Activated naive CD4-positive, alpha-beta T cell treated with Interleukin-2 at 50 U/mL for 16 hours (primary cell): ENCODE measurements at regions not wholly inside any gene's neighbourhood (a gene's known extent, or its start where the extent isn't known, plus 50 kb on each side); places are given as distances from the start of the nearest gene placed in this dataset.
"Not testable (repeated sequence)": the region's sequence is repeated elsewhere in the genome, so short reads cannot be mapped to it uniquely, and the experiment has no call there.

Source experiments
- DNase-seq: peaks from one replicate; pipeline ENCODE4 v3.0.0-alpha.2; 2020

DNA sequence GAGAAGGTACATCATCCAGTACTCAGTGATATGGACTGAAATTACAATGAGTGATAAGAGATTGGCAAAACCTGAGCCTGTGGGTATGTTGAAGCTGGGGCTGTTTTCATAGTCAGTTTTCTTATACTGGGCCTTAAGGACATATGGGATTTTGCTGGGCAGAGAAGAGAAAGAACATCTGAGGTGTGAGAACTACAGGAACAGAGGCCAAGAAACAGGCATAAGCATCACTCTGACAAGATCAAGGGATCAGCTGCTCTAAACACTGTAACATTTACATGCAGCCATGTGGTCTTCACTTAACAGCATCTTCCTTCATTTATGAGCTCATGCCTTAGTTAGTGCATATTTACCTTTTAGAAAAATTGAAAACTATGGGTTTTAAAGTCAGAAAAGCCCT lies 220.0 kb downstream of the TRIM36 start:
- no peak for DNase-seq

DNA sequence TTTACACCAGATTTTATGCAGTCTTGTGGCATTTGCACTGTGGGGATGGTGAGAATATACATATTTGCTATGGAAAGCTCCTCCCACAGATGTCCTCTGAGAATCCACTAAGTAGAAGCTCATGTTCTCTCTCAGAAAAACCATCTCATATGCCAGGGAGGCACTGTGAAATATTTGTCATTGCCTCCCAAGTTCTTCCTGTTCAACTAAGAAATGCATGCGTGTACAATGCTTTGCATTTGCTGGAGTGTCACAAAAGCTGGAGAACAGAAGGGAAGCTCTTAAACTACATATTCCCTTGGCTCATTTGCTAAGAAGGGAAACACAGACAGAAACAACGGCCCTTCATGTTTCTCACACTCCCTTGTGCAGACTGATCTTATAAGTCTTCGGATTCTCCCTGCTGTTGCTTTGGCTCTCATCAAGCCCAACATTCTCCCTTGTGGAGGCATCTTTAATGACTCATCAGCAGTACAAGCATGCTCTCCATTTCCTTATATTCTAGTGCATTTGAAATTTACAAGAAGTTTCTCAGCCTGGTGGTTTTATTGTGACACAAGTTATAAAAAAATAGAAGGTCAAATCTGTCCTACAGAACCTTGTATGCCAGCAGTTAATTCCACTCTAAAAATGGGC lies 220.6 kb downstream of the TRIM36 start:
- DNase-seq, result no peak

DNA sequence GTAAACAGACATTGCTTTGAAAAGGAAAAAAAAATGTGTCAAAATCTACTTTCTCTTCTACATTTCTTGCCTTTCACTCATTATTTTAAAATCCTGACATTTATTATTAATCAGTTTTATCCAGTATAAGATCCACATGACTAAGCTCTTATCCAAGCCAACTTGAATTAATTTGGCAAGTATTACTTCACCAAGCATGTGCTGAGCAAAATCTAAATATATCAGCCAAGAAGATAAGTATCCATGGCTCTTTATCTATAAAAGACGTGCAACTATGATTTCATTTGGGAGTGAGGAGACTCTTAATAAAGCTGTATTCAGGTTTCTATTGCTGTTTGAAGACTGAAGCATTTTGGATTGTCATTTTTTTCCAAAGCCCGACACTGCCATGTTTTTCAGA lies 221.3 kb downstream of the TRIM36 start:
- no peak for DNase-seq

DNA sequence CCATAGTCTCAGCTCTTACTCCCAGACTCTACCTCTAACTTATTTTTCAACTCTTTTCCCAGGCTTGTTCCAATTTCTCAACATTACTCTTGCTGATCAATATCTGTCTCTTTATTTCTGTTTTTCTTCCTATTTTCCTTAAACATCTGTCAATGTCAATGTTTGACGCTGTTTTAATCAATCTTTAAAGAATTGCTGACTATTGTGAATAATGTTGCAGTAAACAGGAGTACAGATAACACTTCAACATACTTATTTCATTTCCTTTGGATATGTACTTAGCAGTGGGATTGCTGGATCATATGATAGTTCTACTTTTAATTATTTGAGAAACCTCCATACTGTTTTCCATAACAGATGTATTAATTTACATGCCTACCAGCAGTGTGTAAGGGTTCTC lies 229.0 kb downstream of the TRIM36 start:
- no peak for DNase-seq

DNA sequence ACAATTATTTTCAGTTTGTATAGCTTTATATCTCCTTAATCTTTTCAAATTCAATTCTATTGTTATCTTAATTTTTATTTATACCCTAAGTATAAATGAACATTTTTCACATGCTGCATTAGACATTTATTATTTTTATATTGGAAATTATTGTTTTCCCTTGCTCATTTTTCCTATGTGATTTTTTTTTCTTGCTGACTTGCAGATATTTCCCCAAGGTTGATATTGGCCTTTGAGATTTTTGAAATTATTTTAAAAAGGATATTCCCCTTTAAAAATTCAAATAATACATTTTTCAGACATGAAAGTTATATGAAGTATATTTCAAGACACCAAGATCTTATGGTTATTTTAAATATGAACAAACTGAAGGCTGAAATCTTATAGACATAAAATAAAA lies 234.2 kb downstream of the TRIM36 start:
- no peak for DNase-seq

DNA sequence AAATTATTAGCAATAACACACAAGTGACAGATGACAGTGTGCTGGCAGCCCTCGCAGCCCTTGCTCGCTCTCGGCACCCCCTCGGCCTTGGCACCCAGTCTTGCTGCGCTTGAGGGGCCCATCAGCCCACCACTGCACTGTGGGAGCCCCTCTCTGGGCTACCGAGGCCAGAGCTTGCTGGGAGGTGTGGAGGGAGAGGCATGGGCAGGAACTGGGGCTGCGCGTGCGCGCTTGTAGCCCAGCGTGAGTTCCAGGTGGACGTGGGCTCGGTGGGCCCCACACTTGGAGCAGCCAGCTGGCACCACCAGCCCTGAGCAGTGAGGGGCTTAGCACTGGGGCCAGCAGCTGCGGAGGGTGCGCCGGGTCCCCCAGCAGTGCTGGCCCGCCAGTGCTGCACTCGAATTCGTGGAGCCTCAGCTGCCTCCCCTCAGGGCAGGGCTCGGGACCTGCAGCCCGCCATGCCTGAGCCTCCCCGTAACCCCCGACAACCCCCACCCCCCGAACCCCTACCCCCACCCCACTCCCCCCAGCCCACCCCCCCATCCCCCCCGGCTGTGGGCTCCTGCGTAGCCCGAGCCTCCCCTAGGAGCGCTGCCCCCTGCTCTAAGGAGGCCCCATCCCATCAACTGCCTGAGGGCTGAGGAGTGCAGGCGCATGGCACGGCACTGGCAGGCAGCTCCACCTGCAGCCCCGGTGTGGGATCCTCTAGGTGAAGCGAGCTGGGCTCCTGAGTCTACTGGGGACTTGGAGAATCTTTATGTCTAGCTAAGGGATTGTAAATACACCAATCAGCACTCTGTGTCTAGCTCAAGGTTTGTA lies 240.9 kb downstream of the TRIM36 start:
- DNase-seq, result no peak

DNA sequence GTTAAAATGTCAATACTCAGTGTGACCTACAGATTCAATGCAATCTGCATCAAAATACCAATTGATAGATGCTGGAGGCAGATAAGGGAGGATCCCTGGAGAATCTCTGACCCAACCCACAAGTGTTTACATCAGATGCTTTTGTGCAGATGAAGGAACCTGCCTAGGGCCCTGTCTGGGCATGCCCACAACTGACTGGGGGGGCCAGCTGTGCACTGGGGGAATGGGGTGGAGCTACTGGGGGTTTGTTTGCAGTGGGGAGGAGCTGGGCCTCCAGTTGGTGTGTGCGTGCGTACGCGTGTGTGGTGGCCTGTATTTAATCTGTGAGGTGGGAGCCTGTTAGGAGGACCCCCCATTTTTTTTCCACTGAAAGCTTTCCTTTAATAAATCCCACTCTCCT lies 244.9 kb downstream of the TRIM36 start:
- no peak for DNase-seq

DNA sequence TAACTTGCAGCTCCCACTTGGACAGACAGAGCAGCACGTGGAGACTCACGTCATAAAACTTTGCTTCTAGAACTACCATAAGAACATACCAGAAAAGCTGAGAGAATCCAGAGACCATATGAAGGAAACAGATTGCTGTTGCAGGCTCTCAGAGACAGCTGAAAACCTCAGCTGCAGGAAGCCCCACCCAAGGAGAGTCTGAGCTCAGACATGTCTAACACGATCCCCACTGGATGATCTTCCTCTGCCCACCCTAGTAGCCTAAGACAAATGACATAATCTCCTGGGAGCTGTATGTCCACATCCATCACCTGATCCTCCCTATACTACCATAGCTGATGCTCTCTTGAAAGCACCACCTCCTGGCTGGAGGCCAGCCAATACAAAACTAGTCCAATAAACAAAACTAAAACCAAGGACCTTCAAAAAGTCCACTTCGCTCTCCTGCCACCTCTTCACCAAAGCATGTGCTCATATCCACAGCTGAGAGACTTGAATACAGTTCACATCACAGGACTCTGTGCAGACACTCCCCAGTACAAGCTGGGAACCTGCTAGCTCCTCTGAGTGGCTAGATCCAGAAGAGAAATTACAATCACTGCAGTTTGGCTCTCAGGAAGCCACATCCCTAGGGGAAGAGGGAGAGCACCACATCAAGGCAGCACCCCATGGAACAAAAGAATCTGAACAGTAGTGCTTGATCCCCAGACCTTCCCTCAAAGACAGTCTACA lies 257.4 kb downstream of the TRIM36 start:
- DNase-seq, result no peak

DNA sequence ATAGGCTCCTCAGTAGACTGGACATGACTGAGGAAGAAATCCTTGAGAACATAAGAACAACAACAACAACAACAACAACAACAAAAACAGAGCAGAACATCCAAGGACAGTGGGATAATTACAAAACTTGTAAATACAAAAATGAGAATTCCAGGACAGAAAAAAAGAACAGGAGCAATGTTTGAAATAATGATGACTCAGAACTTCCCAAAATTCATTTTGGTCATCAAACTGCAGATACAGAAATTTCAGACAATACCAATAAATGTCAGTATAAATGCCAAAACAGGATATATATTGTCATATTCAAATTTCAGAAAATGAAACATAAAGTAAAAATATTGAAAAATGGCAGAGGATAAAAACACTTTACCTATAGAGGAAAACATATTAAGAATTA lies 259.0 kb downstream of the TRIM36 start:
- DNase-seq, result no peak

DNA sequence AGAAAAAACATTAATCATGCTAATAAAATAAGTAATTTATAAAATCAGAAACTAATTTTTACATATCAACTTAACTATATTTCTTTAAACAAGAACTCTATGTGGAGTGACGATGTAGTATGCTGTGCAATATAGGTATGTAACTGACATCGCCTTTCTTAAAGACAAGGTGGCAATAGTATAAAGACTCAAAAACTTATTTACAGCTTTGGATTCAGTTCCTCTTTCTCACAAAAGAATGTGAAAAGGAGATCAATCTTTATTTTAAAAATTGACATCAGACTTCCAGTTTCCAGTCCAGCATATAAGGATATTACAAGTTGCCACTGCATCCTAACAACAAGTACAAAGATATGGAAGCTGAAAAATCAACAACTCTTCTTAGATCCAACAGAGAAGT lies 260.3 kb downstream of the TRIM36 start:
- no peak for DNase-seq

DNA sequence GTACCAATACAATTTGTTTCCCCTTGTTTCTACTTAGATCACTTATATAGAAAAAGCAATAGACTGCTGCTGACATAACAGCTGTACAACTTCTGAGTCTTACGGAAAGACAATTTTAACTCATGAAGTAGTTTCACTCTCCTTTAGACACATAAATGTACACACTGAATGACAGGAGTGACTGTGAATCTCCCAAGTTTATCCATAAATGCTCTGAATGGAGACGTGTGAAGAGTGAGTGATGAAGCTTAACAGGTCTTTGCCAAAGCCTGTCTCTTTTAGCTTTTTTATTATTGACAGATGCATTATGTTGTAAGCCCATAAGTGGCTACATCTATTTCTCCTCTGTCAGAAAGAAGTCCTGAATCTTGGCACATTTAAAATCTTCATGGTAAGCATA lies 265.9 kb downstream of the TRIM36 start:
- DNase-seq, result no peak

DNA sequence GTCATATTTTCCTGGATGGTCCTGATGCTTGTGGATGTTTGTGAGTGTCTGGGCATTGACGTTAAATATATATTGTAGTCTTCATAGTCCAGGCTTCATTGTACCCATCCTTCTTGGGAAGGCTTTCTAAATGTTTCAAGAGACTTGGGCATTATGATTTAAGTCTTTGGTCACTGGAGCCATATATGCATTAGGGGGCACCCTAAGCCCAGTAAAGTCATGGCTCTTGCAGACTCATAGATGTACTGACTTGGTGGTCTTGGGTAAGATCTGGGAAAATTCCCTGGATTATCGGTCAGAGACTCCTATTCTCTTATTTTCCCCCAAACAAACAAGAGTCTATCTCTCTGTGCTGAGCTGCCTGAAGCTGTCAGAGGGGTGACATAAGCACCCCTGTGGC lies 271.1 kb downstream of the TRIM36 start:
- DNase-seq, result no peak

DNA sequence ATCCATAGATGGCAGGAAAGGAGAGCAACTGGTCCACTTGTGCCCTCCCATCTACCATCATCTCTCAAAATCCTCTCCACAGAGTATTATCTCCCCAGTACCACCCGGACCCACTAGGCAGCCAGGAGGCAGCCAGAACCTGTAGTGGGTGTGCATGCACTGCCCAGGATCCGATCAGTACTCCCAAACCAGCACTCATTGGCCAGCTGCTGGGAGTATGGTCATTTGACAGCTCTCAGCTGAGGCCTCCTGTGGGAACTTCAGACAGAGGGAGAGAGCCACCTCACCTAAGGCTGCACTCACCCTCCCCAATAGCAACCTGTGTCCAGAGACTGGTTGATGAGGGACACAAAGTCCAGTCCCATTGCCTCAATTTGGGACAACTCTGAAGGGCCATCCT lies 286.0 kb downstream of the TRIM36 start:
- DNase-seq, result no peak

DNA sequence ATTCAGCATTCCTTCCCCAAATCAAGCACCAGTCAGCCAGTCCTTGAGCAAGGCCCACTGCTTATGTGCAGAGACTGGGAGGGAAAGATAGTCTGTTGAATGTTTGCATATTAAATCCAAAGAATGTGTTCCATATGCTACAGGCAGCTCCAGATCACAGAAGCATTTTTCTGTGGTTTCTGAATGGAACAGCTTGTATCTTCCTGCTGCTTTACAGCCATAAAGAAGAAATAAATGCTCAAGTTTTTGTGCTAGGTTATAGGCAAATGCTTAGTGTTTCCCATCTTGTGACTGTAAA lies 310.3 kb downstream of the TRIM36 start:
- DNase-seq, result no peak

DNA sequence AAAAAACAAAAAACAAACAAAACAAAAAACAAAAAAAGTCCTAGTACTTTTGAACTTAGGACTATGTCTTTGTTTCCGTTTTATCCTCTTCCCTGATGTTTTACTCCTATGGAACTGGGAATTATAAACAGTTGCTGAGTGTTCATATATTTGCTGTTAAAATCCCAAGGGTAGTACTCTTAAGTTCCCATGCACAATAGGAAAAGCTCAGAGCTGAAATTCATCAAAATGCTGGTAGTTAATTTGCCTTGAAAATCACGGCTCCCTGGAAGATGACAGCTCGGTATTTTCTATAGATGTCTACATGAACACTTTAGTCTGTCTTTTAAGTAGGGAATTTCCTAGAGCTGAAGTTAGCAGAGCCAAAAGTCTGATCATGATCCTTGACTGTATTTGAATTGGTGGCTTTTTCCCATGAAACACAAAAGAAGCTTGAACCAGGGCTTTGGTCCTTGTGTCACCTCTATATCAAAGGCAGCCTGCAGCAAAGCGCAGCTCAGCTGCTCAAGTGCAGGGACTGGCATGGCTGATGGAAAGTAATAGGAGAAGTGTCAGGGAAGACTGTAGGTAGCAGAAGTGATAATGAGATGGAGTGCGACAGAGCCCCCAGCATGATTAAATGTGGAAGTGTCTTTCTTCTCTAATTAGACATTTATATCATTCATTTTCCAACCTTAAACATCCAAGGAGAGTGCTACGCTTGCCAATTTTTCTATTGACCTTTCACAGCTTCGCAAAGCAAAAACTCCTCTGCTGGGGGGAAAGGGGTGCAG lies 310.9 kb downstream of the TRIM36 start:
- no peak for DNase-seq

DNA sequence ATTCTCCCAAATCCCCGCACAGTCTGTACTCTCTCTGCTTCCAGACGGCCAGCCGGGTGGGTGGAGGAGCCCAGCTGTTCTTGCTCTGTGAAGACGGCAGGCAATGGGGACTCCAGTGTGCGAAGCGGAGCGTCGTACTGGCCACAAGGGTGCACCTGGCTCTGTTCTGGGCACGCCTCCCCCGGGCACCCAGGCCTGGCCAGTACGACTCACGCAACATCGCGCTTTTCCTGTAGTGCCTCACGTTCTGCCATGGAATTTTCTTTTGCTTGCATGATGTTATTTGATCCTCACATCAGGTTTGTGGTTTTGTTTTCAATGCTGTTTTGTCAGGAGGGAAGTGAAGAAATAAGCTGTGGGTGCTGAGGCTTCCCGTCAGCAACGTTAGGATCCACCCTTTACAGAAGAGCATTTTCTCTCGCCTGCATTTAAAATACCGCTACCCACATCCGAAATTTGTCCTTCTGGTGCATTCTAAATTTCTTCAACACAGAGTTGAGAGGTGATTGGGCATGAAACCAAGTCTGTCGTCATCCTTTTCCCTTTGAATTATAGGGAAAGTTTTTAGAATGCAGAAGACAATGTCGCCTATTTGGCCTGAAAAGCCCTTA lies 311.7 kb downstream of the TRIM36 start:
- DNase-seq, result no peak

DNA sequence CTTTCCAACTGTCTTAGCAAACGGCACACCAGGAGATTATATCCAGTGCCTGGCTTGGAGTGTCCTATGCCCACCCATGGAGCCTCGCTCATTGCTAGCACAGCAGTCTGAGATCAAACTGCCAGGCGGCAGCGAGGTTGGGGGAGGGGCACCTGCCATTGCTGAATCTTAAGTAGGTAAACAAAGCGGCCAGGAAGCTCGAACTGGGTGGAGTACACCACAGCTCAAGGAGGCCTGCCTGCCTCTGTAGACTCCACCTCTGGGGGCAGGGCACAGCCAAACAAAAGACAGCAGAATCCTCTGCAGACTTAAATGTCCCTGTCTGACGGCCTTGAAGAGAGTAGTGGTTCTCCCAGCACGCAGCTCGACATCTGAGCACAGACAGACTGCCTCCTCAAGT lies 325.0 kb downstream of the TRIM36 start:
- DNase-seq, result not testable (repeated sequence)

DNA sequence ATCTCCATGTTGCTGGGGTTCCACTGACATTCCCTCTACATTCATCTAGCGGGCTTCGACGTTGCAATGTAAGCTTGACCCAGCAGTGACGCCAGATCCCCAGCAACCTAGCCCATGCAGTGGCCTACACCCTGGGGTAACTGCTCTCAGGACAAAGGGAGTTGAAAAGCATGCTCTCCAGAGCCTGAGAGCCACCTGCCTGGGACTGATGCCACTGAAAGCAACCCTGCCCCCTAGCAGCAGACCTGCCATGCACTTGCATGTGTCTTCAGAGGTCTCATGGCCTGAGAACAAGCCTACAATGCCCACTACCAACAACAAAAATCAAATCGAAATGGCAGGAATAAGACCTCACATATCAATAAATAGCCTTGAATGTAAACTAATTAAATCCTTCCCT lies 330.3 kb downstream of the TRIM36 start:
- no peak for DNase-seq

DNA sequence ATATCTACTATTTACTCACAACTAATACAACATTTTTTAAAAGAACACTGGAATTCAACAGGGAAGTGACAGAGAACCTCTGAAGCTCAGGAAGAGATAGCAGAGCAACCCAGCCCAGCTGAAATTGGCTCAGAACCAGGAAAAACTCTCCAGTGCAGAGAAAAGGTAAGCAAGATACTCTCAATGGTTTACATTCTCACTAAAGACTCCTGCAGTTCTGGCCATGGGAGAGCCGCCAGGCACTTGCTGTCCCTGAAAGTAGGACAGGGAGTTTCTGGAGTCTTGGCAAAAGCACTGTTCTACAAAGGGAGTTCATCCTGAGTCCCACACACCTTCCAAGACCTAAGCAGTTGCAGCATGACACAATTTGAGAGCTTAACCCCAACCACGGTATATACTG lies 330.8 kb downstream of the TRIM36 start:
- no peak for DNase-seq

DNA sequence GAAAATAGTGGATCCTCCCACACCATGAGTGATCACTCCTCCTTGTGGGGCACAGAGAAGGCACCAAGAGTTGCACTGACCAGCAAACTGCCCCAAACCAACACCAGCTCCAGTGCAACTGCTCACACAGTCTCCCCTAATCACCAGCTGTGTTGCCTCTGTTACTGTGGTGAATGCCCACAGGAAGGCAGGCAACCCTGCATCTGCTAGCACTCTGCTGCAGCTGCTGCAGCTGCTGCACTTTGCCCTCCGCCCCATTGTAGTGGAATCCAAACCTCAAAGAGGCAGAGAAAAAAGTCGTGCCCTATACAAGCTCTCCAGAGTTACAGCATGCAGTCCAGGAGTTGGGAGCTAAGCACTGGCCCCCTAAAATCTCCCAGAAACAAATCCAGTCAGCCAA lies 339.6 kb downstream of the TRIM36 start:
- DNase-seq, result no peak

DNA sequence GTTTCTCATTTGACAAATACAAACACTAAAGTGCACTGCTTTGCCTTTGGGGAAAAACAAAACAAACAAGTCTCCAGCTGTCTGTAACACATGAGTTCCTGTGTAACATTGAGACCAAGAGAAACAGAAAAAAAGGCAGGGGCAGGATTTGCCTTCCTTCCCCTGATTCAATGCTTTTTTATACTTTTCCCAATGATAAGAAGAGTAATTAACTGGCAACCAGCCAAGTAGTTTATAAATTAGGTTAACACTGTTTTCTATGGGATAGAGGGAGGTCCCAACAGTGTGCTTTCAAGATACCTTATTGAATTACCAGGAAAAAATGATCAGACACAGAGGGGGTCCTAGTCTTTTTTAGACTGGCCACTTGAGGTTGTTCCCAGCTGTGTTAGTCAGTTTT lies 346.8 kb downstream of the TRIM36 start:
- DNase-seq, result no peak

DNA sequence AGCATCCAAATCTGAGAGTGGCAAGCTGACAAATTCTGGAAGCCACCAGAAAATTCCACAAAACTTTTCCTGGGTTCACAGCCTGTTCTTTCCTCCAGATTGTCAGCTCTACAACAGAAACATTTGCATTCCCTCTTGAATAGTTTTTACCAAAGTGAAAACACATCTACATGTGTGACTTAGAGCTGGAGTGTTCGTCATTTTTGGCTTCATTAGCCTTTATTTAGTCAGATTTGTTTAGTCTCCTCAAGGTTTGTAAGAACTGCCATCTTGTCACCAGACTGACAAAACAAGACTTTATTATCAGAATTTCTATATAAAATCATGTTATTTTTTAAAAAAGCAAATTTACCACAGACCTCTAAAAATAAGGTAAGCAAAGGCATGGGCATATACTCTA lies 347.3 kb downstream of the TRIM36 start:
- DNase-seq, result no peak

DNA sequence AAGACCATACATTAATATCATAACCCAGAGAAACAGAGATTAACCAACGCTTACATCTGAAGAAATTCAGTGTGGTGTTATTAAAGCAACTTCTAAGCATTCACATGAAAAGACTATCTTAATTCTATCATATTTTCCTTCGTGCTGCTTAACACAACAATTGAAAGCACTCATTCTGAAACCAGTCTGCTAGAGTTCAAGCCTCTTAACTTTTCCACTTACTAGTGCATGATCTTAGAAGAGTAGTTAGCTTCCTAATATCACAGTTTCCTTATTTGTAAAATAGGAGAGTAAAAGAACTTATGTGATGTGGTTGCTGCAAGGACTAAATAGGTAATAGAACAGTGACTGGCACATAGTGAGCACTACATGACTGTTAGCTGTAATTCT lies 379.3 kb downstream of the TRIM36 start:
- DNase-seq, result no peak
